HG02642 (cell line): ENCODE measurements at regions not wholly inside any gene's neighbourhood (a gene's known extent, or its start where the extent isn't known, plus 50 kb on each side); places are given as distances from the start of the nearest gene placed in this dataset.

Source experiments
- ATAC-seq: cut with Tn5 transposase; IDR thresholded peaks from one replicate; pipeline ENCODE4 v1.9.1; 2021; ENCODE audit warnings: mild to moderate bottlenecking; ENCODE audit not compliant: unreplicated experiment, poor library complexity

GRCh38 chr15:69893086-69893485 is 204.6 kb downstream of the TLE3 start:
- ATAC-seq = no peak

GRCh38 chr15:69893863-69894262 is 203.9 kb downstream of the TLE3 start:
- ATAC-seq = no peak

DNA sequence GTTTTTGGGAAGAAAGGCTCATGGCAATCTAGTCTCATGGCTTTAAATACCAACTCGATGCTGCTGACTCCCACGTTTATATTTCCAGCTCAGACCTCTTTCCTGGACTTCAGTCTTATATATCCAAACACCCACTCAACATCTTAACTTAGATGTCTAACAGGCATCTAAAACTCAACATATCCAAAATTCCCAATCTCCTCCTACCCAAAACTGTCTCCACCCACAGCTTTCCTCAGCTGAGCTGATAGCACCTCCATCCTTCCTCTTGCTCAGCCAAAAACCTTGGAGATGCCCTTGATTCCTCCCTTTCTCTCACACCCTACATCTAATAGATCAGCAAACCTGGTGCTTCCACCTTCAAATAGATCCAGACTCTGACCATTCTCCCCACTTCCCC is 202.5 kb downstream of the TLE3 start:
- ATAC-seq = no peak

DNA sequence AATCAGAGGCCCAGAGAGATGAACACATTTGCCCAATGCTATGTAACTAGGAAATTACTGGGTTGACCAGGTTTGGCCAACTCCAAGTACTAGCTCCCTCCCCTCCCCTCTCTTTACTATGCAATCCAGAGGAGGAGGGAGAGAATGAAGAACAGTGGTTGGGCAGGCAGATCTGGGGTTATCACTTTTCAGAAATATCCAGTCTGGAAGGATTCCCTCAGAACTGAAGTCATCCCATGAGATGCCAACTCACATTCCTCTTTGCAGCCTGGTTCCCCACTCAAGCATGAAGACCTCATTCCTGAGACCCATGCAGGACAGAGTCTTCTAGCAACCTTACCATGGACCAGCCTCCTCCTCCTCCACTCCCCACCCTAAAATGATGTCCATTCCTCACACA is 201.1 kb downstream of the TLE3 start:
- ATAC-seq = no peak

- no peak for ATAC-seq
Measured at GRCh38 chr15:69897061-69897460, 200.7 kb downstream of the TLE3 start.

DNA sequence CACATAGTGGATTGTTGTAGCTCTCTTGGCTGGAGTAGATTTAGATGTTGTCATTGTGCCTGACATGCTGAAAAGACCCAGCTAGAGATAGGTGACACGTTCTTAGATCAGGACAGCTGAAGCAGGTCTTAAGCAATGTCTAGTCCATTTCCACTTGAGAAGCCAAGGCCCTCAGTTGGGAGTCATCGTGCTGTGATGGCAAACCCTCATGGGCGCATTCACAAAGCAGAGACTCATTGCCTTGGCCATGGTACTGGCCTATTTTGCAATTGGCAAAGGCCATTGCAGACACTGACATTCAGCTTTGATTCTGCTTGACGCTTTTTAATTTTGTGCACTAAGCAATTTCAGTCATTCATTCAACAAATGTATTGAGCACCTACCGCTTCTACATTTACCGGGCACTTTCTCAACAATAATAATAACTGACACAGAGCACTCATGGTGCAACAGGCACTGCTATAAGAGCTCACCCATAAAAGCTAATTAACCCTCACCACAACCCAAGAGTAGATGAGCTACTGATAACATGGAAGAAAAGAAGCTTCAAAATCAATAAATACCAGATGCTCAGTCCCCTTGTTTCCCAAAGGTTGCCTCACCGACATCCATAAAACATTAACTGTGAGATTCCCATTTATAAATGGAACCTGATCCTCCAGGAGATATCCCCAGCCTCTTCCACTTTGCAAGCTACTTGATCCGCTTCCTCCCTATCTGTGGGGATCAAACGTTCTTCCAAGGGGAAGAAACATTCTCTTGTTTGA is 200.1 kb downstream of the TLE3 start:
- no peak for ATAC-seq

DNA sequence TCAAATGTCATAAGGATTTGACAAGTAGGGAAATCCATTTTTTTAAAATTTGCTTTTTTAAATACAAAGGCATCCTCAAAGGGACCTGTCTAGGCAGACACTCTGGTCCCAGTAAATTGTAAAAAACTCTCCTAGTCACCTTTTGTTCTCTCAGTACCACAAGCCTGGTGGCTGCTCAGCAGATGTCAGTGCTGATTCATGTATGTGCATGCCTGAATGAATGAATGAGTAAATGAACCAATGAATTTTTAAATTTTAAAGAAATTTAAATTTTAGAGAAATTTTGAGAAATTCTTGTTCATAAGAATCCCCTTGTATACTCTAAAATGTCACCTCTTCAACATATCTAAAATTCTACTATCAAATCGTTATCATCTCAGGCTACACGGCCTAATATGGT is 199.5 kb downstream of the TLE3 start:
- no peak for ATAC-seq

GRCh38 chr15:69902414-69903062 is 195.2 kb downstream of the TLE3 start:
- ATAC-seq = no peak

DNA sequence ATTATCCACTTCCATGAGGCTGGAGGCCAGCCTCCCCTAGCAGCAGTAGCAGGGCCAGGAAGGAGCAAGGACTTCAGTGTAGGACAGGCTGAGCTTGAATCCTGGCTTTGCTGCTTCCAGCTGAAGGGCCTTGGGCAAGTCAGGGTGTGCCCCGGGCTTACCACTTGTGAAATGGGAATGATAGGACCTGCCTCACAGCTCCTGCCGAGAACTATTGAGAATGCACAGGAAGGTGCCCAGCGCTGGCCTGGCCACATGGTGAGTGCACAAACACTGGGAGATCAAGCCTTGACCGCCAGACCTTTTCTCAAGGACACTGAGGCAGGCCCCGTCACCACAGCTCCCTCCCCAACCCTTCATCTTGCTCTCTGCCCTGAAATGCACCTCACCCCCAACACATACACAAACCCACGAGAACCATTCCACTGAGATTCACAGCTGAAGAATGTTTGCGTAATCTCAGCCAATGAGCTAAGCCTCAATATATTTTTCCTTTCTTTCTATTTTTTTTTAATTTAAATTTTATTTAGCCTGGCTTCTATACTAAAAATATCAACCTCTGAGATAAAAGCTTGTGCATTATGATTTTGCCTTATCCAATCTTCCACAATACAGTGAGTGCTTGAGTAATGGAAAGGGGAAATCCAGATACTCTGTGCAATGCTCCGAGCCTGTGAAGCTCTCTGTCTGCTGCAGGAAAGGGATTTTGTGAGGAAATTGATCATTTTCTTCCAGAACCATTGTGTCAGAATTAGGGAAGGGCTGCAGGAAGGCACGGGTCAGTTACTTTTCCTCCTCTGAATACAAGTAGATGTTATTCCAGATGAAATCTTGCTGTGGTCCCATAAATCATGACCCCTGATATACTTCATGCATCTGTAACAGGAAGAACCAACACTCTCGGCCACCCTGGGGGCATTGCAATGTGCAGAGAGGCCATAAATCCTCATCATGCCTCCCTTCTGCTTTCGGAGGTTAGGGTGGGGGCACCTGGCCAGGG is 193.9 kb downstream of the TLE3 start:
- ATAC-seq = no peak

GRCh38 chr15:69906256-69907185 is 191.2 kb downstream of the TLE3 start:
- no peak for ATAC-seq

GRCh38 chr15:69908060-69908459 is 189.7 kb downstream of the TLE3 start:
- ATAC-seq = no peak

GRCh38 chr15:69908590-69909420 is 188.9 kb downstream of the TLE3 start:
- ATAC-seq = no peak

DNA sequence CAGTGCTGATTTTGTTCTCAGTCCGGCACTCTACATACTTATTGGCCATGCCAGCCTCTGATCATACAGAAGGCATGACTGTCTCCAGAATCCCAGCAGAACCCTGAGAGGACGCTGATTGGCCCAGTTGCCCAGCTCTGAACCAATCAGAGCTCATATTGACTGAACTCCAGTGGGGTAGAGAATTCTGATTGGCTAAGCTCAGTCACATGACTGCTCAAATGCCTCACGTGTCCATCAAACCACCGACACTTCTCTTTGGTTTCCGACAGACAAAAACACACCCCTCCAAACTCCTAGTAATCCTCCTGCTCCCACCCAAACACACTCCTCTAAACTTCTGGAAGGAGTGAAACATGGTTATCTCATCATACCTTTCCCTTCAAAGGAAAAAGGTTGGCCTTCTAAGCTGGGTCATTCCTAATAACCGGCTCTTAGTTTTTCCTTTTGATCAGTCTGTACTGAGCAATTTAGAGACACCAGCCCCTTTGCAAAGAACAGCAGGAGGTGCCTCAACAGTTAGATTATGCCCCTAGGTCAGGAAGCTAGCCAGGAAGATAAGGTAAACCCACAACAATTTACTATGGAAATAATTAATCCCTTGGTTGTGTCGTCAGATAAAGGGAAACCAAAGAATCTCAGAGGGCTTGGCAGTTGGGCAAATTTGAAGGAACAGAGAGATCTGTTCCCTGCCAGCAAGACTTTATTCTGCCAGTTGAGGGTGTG is 187.8 kb downstream of the TLE3 start:
- ATAC-seq = no peak

- no peak for ATAC-seq
Measured at GRCh38 chr15:69910514-69910913, 187.2 kb downstream of the TLE3 start.

- no peak for ATAC-seq
Measured at GRCh38 chr15:69912116-69912515, 185.6 kb downstream of the TLE3 start.

- no peak for ATAC-seq
Measured at GRCh38 chr15:69914040-69914439, 183.7 kb downstream of the TLE3 start.

DNA sequence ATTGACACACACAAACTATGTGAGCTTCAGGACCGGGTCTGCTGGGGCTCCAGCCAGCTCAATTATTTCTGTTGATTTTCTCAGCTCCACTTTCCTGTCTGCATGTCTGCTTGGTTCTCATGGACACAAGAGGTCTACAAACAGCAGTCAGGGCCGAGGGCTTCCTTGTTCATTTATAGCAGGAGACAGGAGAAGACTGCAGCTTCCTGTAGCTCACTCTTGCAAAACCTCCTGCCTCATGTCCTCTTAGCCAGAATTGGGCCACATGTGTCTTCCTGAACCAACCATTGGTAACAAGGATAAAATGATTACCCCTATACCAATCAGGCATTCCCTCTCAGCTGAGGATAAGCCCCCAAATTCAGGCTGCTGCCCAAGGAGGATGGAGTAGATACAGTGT is 182.8 kb downstream of the TLE3 start:
- ATAC-seq = no peak

GRCh38 chr15:69916169-69916785 is 181.4 kb downstream of the TLE3 start:
- no peak for ATAC-seq
